Fibroblast of skin of back (primary cell): ENCODE measurements at regions not wholly inside any gene's neighbourhood (a gene's known extent, or its start where the extent isn't known, plus 50 kb on each side); places are given as distances from the start of the nearest gene placed in this dataset.
"Not testable (repeated sequence)": the region's sequence is repeated elsewhere in the genome, so short reads cannot be mapped to it uniquely, and the experiment has no call there.

Experiments
- DNase-seq: peaks from one replicate; pipeline ENCODE4 v3.0.0-alpha.2; 2013

GRCh38 chr6:2376429-2377355 lies 131.3 kb upstream of the GMDS start:
- peak; percentile 63 for DNase-seq

- DNase-seq = no peak
Measured at GRCh38 chr6:2375443-2375842, 130.0 kb upstream of the GMDS start.

- DNase-seq = no peak
Measured at GRCh38 chr6:2369606-2370005, 124.2 kb upstream of the GMDS start.

- DNase-seq = no peak
Measured at GRCh38 chr6:2363211-2363610, 117.8 kb upstream of the GMDS start.

GRCh38 chr6:2361195-2361594 lies 115.8 kb upstream of the GMDS start:
- no peak for DNase-seq

- DNase-seq = no peak
Measured at GRCh38 chr6:2360716-2361115, 115.3 kb upstream of the GMDS start.

- no peak for DNase-seq
Measured at GRCh38 chr6:2360126-2360525, 114.7 kb upstream of the GMDS start.

GRCh38 chr6:2355150-2355549 lies 109.7 kb upstream of the GMDS start:
- DNase-seq = no peak

- no peak for DNase-seq
Measured at GRCh38 chr6:2354138-2354491, 108.7 kb upstream of the GMDS start.

- DNase-seq = peak; percentile 78
Measured at GRCh38 chr6:2353412-2354137, 108.2 kb upstream of the GMDS start.

- peak; percentile 93 for DNase-seq
Measured at GRCh38 chr6:2351807-2352431, 106.5 kb upstream of the GMDS start.

- no peak for DNase-seq
Measured at GRCh38 chr6:2351090-2351489, 105.7 kb upstream of the GMDS start.

- DNase-seq = no peak
Measured at GRCh38 chr6:2346078-2346477, 100.7 kb upstream of the GMDS start.

GRCh38 chr6:2344319-2344905 lies 99.0 kb upstream of the GMDS start:
- DNase-seq = no peak

- no peak for DNase-seq
Measured at GRCh38 chr6:2327591-2327990, 82.2 kb upstream of the GMDS start.

- no peak for DNase-seq
Measured at GRCh38 chr6:2324166-2324953, 79.0 kb upstream of the GMDS start.

- DNase-seq = not testable (repeated sequence)
Measured at GRCh38 chr6:2317498-2317897, 72.1 kb upstream of the GMDS start.

- no peak for DNase-seq
Measured at GRCh38 chr6:2314641-2315040, 69.2 kb upstream of the GMDS start.

GRCh38 chr6:2310042-2310441 lies 64.6 kb upstream of the GMDS start:
- no peak for DNase-seq

GRCh38 chr6:2309122-2309521 lies 63.7 kb upstream of the GMDS start:
- no peak for DNase-seq

GRCh38 chr6:2307799-2308198 lies 62.4 kb upstream of the GMDS start:
- no peak for DNase-seq

GRCh38 chr6:2305951-2306350 lies 60.5 kb upstream of the GMDS start:
- DNase-seq = no peak
